DOHH2 (cell line): ENCODE measurements at regions not wholly inside any gene's neighbourhood (a gene's known extent, or its start where the extent isn't known, plus 50 kb on each side); places are given as distances from the start of the nearest gene placed in this dataset.

Experiments used
- H3F3A ChIP-seq: fragments of 200-600 bp; sonication (generic), shearing (Covaris generic); 2 replicates; pipeline ENCODE4 v1.6.0; 2016; ENCODE audit warnings: antibody characterized with exemption, mild to moderate bottlenecking; ENCODE audit not compliant: control insufficient read depth, insufficient read depth
- H3K27ac ChIP-seq: fragments of 200-600 bp; sonication (generic); 2 replicates; pipeline ENCODE4 v1.5.1; 2014; ENCODE audit warnings: low read depth, mild to moderate bottlenecking, low read length, moderate library complexity
- H3K27me3 ChIP-seq: fragments of 200-600 bp; sonication (generic); 2 replicates; pipeline ENCODE4 v1.6.1; 2014; ENCODE audit warnings: mild to moderate bottlenecking, low read length, mixed read lengths; ENCODE audit not compliant: control insufficient read depth
- H3K36me3 ChIP-seq: fragments of 200-600 bp; sonication (generic); 2 replicates; pipeline ENCODE4 v1.6.1; 2014; ENCODE audit warnings: mild to moderate bottlenecking, low read length, moderate library complexity, mixed read lengths; ENCODE audit not compliant: control insufficient read depth
- H3K4me1 ChIP-seq: fragments of 200-600 bp; sonication (generic); 2 replicates; pipeline ENCODE4 v1.6.1; 2014; ENCODE audit warnings: mild to moderate bottlenecking, low read length, mixed read lengths; ENCODE audit not compliant: control insufficient read depth
- H3K4me2 ChIP-seq: fragments of 200-600 bp; sonication (generic); 2 replicates; pipeline ENCODE4 v1.6.0; 2014; ENCODE audit warnings: mild to moderate bottlenecking, low read length, moderate library complexity
- H3K4me3 ChIP-seq: fragments of 200-600 bp; sonication (generic); 2 replicates; pipeline ENCODE4 v1.5.1; 2014; ENCODE audit warnings: mild to moderate bottlenecking, low read length, mixed read lengths
- H3K79me2 ChIP-seq: fragments of 200-600 bp; sonication (generic); 2 replicates; pipeline ENCODE4 v1.6.1; 2014; ENCODE audit warnings: mild to moderate bottlenecking, low read length, mixed read lengths; ENCODE audit not compliant: control insufficient read depth
- H3K9me2 ChIP-seq: fragments of 200-600 bp; sonication (generic); replicated peaks from 2 replicates; pipeline ENCODE4 v1.6.1; 2014; ENCODE audit warnings: mild to moderate bottlenecking, low read length, mixed read lengths; ENCODE audit not compliant: control insufficient read depth
- H3K9me3 ChIP-seq: fragments of 200-600 bp; sonication (generic); 2 replicates; pipeline ENCODE4 v1.6.1; 2014; ENCODE audit warnings: antibody characterized with exemption, low read length, mixed read lengths; ENCODE audit not compliant: control insufficient read depth, insufficient read depth
- H4K20me1 ChIP-seq: fragments of 200-600 bp; sonication (generic); 2 replicates; pipeline ENCODE4 v1.6.0; 2014; ENCODE audit warnings: low read depth, mild to moderate bottlenecking, antibody characterized with exemption, low read length, moderate library complexity; ENCODE audit not compliant: control insufficient read depth, insufficient read depth
- EZH2phosphoT487 ChIP-seq: fragments of 200-600 bp; sonication (generic); IDR thresholded peaks from 2 replicates; pipeline ENCODE4 v1.6.1; 2017; ENCODE audit warnings: borderline replicate concordance, mild to moderate bottlenecking, antibody characterized with exemption, low read length, moderate library complexity, mixed read lengths
- TF ChIP-seq, protein P1 (sequence below): fragments of 200-600 bp; sonication (generic); IDR thresholded peaks from one replicate; pipeline ENCODE4 v1.5.1; 2014; ENCODE audit warnings: antibody characterized with exemption, mild to moderate bottlenecking, low read depth, low read length; ENCODE audit not compliant: poor library complexity, severe bottlenecking

DNA sequence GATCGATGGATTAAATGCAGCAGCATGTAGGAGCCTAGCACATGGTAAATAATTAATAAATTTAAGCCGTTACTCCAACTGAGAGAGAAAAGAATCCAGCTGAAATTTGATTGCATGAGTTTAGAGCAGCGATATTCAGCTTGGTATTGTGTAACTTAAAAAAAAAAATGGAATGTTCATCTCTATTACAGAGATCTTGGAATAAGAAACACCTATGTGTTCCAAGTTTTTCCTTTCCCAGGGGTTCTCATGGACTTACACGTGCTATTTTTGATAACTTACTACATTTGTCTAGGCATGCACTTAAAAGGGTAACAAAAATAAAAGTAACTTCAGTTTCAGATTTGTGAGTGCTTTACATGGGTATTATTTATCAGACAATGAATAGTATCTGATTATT lies 122.8 kb downstream of the RASSF9 start:
- no peaks in the 10 kb centered on the region for H3K27me3 ChIP-seq
- no peaks in the 10 kb centered on the region for H3K79me2 ChIP-seq
- H3K27ac ChIP-seq = no peak overlapping the region
- no peaks in the 10 kb centered on the region; the same call in 1 of the 2 replicates for H3K9me2 ChIP-seq
- no peaks in the 10 kb centered on the region for H4K20me1 ChIP-seq
- no peak overlapping the region for H3K4me2 ChIP-seq
- TF ChIP-seq, protein P1, sequence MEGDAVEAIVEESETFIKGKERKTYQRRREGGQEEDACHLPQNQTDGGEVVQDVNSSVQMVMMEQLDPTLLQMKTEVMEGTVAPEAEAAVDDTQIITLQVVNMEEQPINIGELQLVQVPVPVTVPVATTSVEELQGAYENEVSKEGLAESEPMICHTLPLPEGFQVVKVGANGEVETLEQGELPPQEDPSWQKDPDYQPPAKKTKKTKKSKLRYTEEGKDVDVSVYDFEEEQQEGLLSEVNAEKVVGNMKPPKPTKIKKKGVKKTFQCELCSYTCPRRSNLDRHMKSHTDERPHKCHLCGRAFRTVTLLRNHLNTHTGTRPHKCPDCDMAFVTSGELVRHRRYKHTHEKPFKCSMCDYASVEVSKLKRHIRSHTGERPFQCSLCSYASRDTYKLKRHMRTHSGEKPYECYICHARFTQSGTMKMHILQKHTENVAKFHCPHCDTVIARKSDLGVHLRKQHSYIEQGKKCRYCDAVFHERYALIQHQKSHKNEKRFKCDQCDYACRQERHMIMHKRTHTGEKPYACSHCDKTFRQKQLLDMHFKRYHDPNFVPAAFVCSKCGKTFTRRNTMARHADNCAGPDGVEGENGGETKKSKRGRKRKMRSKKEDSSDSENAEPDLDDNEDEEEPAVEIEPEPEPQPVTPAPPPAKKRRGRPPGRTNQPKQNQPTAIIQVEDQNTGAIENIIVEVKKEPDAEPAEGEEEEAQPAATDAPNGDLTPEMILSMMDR = no peak
- no peak for TF ChIP-seq EZH2phosphoT487
- H3K4me3 ChIP-seq = no peak overlapping the region
- no peaks in the 10 kb centered on the region for H3K4me1 ChIP-seq
- H3F3A ChIP-seq = no peaks in the 10 kb centered on the region
- no peaks in the 10 kb centered on the region for H3K36me3 ChIP-seq
- H3K9me3 ChIP-seq = no peaks in the 10 kb centered on the region

DNA sequence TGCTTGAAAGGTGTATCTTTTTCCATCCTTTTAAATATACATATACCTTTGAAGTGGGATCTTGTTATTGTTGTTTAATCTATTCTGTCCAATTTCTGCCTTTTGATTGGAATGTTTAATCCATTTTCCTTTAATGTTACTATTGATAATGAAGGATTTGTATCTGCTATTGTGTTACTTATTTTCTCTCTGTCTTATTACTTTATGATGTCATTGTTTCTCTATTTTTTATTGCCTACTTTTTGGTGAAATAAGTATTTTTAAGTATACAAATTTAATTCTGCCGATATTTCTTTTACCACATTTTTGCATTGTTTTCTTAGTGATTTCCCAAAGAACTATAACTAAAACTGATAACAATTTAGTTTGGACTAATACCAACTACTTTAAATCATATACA lies 121.8 kb downstream of the RASSF9 start:
- Histone ChIP-seq H3K9me3 (no peaks in the 10 kb centered on the region), H4K20me1 (no peaks in the 10 kb centered on the region), H3K36me3 (no peaks in the 10 kb centered on the region), H3K4me3 (no peak overlapping the region), H3K27ac (no peak overlapping the region), H3K4me2 (no peak overlapping the region), H3K9me2 (no peaks in the 10 kb centered on the region; the same call in 1 of the 2 replicates), H3K4me1 (no peaks in the 10 kb centered on the region), H3K27me3 (no peaks in the 10 kb centered on the region), H3K79me2 (no peaks in the 10 kb centered on the region), H3F3A (no peaks in the 10 kb centered on the region)
- TF ChIP-seq, protein P1 = no peak
- TF ChIP-seq EZH2phosphoT487 = no peak

DNA sequence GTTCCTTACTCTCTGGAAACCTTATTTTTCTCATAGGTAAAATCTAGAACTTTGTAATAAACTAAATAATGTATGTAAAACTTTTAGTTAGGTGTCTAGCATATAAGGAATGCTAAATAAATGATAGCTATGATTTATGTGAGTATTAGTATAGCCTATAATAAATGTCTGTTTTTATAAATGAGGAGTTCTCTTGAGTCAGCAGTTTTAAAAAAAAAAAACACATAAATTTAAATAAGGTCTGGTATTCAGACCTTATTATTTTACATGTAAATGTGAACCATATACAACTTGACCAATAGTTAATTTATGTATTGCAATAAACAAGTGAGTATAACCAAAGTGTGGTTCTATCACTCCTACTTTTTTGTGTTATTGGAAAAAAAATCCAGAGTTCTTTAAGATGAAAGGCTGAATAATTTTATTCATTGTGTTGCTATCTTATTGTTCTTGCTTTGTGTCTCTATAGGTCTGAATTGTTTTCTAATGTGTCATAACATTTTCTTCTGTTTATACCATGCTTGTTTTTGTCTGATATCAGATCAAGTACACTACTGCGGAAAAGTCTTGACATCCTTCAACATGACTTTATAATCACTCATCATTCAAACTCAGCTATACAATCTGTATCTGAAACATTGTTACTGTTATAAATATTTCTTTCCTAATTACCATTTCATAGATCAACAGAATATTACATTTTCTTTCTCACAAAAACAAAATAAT lies 115.7 kb downstream of the RASSF9 start:
- Histone ChIP-seq H3K9me2 (no peaks in the 10 kb centered on the region), H3K27me3 (no peaks in the 10 kb centered on the region), H3K4me2 (no peak overlapping the region), H3F3A (no peaks in the 10 kb centered on the region), H3K27ac (no peak overlapping the region), H3K36me3 (no peaks in the 10 kb centered on the region), H4K20me1 (no peaks in the 10 kb centered on the region), H3K4me1 (no peaks in the 10 kb centered on the region), H3K9me3 (no peaks in the 10 kb centered on the region), H3K4me3 (no peak overlapping the region), H3K79me2 (no peaks in the 10 kb centered on the region)
- TF ChIP-seq, protein P1 = no peak
- TF ChIP-seq EZH2phosphoT487 = no peak
